ENCODE measurements at regions not wholly inside any gene's neighbourhood (a gene's known extent, or its start where the extent isn't known, plus 50 kb on each side); places are given as distances from the start of the nearest gene placed in this dataset.

DNA sequence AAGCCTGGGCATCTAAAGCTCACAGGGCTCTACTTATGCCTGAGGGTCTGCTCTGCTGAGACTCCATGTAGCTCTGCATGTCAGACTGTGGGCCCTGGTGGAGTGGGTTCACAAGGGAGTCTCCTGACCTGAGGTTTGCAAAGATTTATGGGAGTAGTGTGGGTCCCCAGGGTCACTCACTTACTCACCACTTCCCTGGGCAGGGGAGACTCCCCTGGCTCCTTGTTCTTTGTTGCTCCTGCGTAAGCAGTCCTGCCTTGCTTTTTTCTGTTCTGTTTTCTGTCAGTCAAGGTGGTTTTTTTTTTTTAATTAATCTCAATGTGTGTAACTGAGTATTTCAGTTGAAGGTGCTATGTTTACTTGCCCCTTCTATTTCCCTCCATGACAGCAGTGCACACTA lies 256.6 kb downstream of the TMEM38B start:
- TF ChIP-seq POLR2A (IDR thresholded peaks at IDR 0.05): no peak
- no peak for TF ChIP-seq CTCF (IDR thresholded peaks at IDR 0.05)

Data from lower leg skin (tissue), 3 donors.